GM21576 (cell line): ENCODE measurements at regions not wholly inside any gene's neighbourhood (a gene's known extent, or its start where the extent isn't known, plus 50 kb on each side); places are given as distances from the start of the nearest gene placed in this dataset.
"Not testable (repeated sequence)": the region's sequence is repeated elsewhere in the genome, so short reads cannot be mapped to it uniquely, and the experiment has no call there.

Source experiments
- ATAC-seq: cut with Tn5 transposase; IDR thresholded peaks from one replicate; pipeline ENCODE4 v1.9.1; 2021; ENCODE audit warnings: mild to moderate bottlenecking, moderate library complexity; ENCODE audit not compliant: unreplicated experiment

- ATAC-seq: no peak
Observed at GRCh38 chr4:20196476-20196875, 55.2 kb upstream of the SLIT2 start.

GRCh38 chr4:20195071-20195885, 56.4 kb upstream of the SLIT2 start:
- no peak for ATAC-seq

- ATAC-seq: no peak
Observed at GRCh38 chr4:20194123-20195013, 57.3 kb upstream of the SLIT2 start.

GRCh38 chr4:20193141-20193936, 58.4 kb upstream of the SLIT2 start:
- no peak for ATAC-seq

GRCh38 chr4:20192736-20193135, 59.0 kb upstream of the SLIT2 start:
- no peak for ATAC-seq

- no peak for ATAC-seq
Observed at GRCh38 chr4:20185103-20185502, 66.6 kb upstream of the SLIT2 start.

GRCh38 chr4:20183131-20183530, 68.6 kb upstream of the SLIT2 start:
- not testable (repeated sequence) for ATAC-seq

- ATAC-seq: no peak
Observed at GRCh38 chr4:20181926-20182325, 69.8 kb upstream of the SLIT2 start.

GRCh38 chr4:20180509-20180908, 71.2 kb upstream of the SLIT2 start:
- ATAC-seq: no peak

GRCh38 chr4:20178902-20179576, 72.7 kb upstream of the SLIT2 start:
- no peak for ATAC-seq

GRCh38 chr4:20176881-20177280, 74.8 kb upstream of the SLIT2 start:
- ATAC-seq: no peak

GRCh38 chr4:20172070-20172760, 79.5 kb upstream of the SLIT2 start:
- no peak for ATAC-seq

GRCh38 chr4:20166544-20166943, 85.2 kb upstream of the SLIT2 start:
- ATAC-seq: no peak

- no peak for ATAC-seq
Observed at GRCh38 chr4:20159516-20159915, 92.2 kb upstream of the SLIT2 start.

- ATAC-seq: no peak
Observed at GRCh38 chr4:20158195-20158594, 93.5 kb upstream of the SLIT2 start.

GRCh38 chr4:20151436-20151835, 100.3 kb upstream of the SLIT2 start:
- ATAC-seq: no peak

GRCh38 chr4:20149143-20149542, 102.6 kb upstream of the SLIT2 start:
- not testable (repeated sequence) for ATAC-seq

GRCh38 chr4:20137176-20137575, 114.5 kb upstream of the SLIT2 start:
- no peak for ATAC-seq

- ATAC-seq: no peak
Observed at GRCh38 chr4:20127626-20128025, 124.1 kb upstream of the SLIT2 start.

- ATAC-seq: no peak
Observed at GRCh38 chr4:20126906-20127305, 124.8 kb upstream of the SLIT2 start.
